Uterus (tissue), 2 donors: ENCODE measurements at regions not wholly inside any gene's neighbourhood (a gene's known extent, or its start where the extent isn't known, plus 50 kb on each side); places are given as distances from the start of the nearest gene placed in this dataset.

Experiments
- POLR2A ChIP-seq, 2 donors: fragments of 450-650 bp; IDR thresholded peaks; one replicate each; pipeline ENCODE4 v1.6.1; 2016; ENCODE audit warnings: antibody characterized with exemption in 2 of 2, mild to moderate bottlenecking in 1 of 2, moderate library complexity in 1 of 2
- TF ChIP-seq, protein P1 (sequence below), 4 experiments: fragments of 200-600 bp in 2 of 4; fragments of 450-650 bp in 2 of 4; sonication (generic) in 2 of 4; IDR thresholded peaks; one replicate each; pipeline ENCODE4 v1.5.1; 2016 to 2019; ENCODE audit warnings: antibody characterized with exemption in 4 of 4, mild to moderate bottlenecking in 2 of 4, moderate library complexity in 1 of 4

DNA sequence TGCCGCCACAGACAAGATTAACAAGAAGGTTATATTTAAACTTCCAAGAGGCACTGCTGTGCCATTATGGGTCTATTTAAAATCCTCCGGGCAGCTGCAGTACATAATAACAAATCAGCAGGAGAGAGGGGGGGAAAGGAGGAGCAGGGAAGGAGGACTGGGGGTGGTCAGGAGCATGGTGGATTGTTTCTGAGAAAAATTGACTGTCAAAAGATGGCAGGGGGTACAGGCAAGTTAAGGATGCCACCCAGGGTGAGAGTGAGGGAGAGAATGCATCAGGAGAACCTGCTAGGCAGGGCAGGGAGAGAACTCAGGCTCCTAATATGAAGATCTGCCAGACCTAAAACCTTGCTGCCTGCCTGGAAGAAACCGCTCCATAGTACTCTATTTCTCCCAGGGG lies 181.8 kb downstream of the GRIN2B start:
- TF ChIP-seq, protein P1, sequence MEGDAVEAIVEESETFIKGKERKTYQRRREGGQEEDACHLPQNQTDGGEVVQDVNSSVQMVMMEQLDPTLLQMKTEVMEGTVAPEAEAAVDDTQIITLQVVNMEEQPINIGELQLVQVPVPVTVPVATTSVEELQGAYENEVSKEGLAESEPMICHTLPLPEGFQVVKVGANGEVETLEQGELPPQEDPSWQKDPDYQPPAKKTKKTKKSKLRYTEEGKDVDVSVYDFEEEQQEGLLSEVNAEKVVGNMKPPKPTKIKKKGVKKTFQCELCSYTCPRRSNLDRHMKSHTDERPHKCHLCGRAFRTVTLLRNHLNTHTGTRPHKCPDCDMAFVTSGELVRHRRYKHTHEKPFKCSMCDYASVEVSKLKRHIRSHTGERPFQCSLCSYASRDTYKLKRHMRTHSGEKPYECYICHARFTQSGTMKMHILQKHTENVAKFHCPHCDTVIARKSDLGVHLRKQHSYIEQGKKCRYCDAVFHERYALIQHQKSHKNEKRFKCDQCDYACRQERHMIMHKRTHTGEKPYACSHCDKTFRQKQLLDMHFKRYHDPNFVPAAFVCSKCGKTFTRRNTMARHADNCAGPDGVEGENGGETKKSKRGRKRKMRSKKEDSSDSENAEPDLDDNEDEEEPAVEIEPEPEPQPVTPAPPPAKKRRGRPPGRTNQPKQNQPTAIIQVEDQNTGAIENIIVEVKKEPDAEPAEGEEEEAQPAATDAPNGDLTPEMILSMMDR (IDR thresholded peaks at IDR 0.05), result no peak
- no peak for TF ChIP-seq POLR2A (IDR thresholded peaks at IDR 0.05)
